ENCODE measurements at regions not wholly inside any gene's neighbourhood (a gene's known extent, or its start where the extent isn't known, plus 50 kb on each side); places are given as distances from the start of the nearest gene placed in this dataset.

DNA sequence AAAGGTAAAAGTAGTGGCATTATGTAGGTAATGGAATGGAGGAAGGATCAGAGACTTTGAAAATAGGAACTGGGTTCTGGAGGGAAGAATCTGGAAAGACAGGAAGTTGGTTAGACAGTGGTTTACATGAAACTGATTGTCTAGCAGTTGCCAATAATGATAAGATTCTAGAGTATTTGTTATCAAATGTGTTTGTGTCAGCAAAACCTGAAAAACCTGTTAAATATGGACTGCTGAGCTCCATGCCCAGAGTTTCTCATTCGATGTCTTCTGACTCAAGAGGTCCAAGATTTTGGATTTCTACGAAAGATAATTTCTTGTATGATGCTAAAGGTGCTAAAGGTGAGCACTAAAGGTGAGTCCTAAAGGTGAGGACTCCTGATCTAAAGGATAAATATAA lies 515.0 kb upstream of the TUSC1 start:
- no peak for TF ChIP-seq GATA2 (IDR thresholded peaks at IDR 0.05; ENCODE audit: low read depth, low read length)
- no peak for TF ChIP-seq GATA3 (IDR thresholded peaks at IDR 0.05; ENCODE audit: low read depth, low read length)
